WERI-Rb-1 (cell line): ENCODE measurements at regions not wholly inside any gene's neighbourhood (a gene's known extent, or its start where the extent isn't known, plus 50 kb on each side); places are given as distances from the start of the nearest gene placed in this dataset.

Source experiments
- DNase-seq: peaks from one replicate; pipeline ENCODE4 v3.0.0-alpha.2; 2020
- H3K27ac ChIP-seq: fragments of 250-450 bp; sonication (Bioruptor Pico); 2 replicates; pipeline ENCODE4 v1.5.1; 2020; ENCODE audit warnings: mild to moderate bottlenecking, moderate library complexity
- H3K27me3 ChIP-seq: fragments of 250-450 bp; sonication (Bioruptor Pico); 2 replicates; pipeline ENCODE4 v1.5.1; 2021; ENCODE audit warnings: mild to moderate bottlenecking, low read depth, moderate library complexity; ENCODE audit not compliant: insufficient read depth, severe bottlenecking
- H3K36me3 ChIP-seq: fragments of 250-450 bp; sonication (Bioruptor Pico); 2 replicates; pipeline ENCODE4 v1.5.1; 2020; ENCODE audit warnings: mild to moderate bottlenecking, moderate library complexity
- H3K4me3 ChIP-seq: 2 replicates; pipeline ENCODE4 v1.5.1; 2011; ENCODE audit warnings: low read depth, mild to moderate bottlenecking, control low read depth, low read length
- H3K9me3 ChIP-seq: fragments of 250-450 bp; sonication (Bioruptor Pico); 2 replicates; pipeline ENCODE4 v1.5.1; 2021; ENCODE audit warnings: mild to moderate bottlenecking, moderate library complexity; ENCODE audit not compliant: severe bottlenecking
- TF ChIP-seq, protein P1 (sequence below): IDR thresholded peaks from 2 replicates; pipeline ENCODE4 v1.5.1; 2011; ENCODE audit warnings: low read depth, mild to moderate bottlenecking, control low read depth, inconsistent platforms, low read length

DNA sequence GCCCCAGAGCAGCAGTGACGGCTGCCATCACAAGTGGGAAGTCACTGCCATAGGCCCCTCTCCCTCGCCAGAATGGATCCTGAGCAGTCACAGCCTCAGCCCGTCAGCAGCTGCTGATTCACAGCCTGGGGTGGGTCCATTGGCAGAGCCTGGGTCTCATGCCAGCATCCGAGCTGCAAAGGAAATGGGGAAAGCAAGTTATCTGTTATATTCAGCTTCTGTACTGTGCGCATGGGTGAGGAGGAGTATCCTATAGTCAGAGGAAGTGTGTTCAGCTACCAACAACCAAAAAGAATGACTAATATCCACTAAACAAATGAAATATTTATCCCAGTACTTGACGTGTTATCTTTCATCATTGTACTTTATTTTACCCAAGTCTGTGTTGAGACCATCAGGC lies 119.7 kb downstream of the RCN1 start:
- Histone ChIP-seq H3K9me3 (no peaks in the 10 kb centered on the region), H3K27ac (no peak overlapping the region), H3K36me3 (no peaks in the 10 kb centered on the region), H3K27me3 (no peaks in the 10 kb centered on the region), H3K4me3 (no peak overlapping the region)
- no peak for DNase-seq
- TF ChIP-seq, protein P1, sequence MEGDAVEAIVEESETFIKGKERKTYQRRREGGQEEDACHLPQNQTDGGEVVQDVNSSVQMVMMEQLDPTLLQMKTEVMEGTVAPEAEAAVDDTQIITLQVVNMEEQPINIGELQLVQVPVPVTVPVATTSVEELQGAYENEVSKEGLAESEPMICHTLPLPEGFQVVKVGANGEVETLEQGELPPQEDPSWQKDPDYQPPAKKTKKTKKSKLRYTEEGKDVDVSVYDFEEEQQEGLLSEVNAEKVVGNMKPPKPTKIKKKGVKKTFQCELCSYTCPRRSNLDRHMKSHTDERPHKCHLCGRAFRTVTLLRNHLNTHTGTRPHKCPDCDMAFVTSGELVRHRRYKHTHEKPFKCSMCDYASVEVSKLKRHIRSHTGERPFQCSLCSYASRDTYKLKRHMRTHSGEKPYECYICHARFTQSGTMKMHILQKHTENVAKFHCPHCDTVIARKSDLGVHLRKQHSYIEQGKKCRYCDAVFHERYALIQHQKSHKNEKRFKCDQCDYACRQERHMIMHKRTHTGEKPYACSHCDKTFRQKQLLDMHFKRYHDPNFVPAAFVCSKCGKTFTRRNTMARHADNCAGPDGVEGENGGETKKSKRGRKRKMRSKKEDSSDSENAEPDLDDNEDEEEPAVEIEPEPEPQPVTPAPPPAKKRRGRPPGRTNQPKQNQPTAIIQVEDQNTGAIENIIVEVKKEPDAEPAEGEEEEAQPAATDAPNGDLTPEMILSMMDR, result no peak

DNA sequence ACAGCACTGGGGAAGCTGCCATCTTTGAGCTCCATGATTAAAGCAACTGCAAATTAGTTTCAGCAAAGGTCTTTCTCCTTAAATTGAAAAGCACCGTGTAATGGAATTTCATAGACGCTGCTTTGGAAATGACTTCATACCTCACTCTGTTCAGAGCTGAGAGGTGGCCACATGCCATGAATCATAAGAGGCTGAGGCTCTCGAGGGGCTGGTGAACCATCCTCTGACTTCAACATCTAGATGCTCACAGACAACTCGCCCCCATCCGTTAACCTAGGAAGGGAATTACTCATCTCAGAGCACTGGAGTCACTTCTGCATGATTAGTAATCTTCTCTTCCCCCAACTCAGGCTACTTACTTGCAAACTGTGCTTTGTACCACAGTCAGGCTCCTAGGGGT lies 122.3 kb downstream of the RCN1 start:
- H3K4me3 ChIP-seq, result no peak overlapping the region
- DNase-seq, result no peak
- H3K36me3 ChIP-seq, result no peaks in the 10 kb centered on the region
- H3K27me3 ChIP-seq, result no peaks in the 10 kb centered on the region
- no peaks in the 10 kb centered on the region for H3K9me3 ChIP-seq
- no peak overlapping the region for H3K27ac ChIP-seq
- TF ChIP-seq, protein P1, result no peak

DNA sequence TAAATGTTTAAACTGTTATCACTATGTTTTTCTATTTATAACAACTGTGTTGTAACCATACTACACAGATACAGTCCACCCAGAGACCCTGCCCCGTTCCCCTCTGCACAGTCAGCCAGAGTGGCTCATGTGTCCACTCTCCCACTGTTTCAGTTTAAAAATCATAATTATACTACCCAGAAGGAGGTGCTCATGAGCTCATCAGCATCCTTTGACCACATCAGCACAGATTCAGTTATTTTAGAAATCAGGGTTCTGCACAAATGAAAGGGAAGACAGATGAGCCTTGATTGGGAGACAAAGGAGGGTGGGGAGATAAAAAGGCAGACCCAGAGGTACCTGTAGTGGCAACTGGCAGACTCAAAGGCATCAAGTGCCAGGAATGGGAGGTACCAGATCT lies 124.3 kb downstream of the RCN1 start:
- H3K36me3 ChIP-seq, result no peaks in the 10 kb centered on the region
- H3K9me3 ChIP-seq, result no peaks in the 10 kb centered on the region
- H3K27ac ChIP-seq, result no peak overlapping the region
- no peak overlapping the region for H3K4me3 ChIP-seq
- TF ChIP-seq, protein P1, result no peak
- no peaks in the 10 kb centered on the region for H3K27me3 ChIP-seq
- no peak for DNase-seq

DNA sequence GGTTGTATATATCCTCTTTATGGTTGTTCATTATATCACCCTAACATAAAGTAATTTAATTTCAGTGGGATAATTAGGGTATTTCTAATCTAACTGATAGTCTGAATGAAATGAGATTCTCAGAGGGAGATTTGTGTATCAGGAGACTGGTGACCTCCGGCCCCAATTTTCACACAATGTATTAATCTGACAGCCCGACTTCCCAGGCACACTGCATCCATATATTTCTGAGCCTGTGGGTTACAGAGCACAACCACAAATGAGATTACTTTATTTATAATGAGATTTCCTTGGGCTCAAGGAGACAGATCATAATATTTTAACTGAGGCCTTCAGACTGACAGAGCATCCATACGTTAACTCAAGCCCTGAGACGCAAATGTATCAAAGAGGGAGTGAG lies 125.9 kb downstream of the RCN1 start:
- H3K27me3 ChIP-seq, result no peaks in the 10 kb centered on the region
- H3K27ac ChIP-seq, result no peak overlapping the region
- H3K4me3 ChIP-seq, result no peak overlapping the region
- TF ChIP-seq, protein P1, result no peak
- H3K36me3 ChIP-seq, result no peaks in the 10 kb centered on the region
- no peak for DNase-seq
- H3K9me3 ChIP-seq, result no peaks in the 10 kb centered on the region

DNA sequence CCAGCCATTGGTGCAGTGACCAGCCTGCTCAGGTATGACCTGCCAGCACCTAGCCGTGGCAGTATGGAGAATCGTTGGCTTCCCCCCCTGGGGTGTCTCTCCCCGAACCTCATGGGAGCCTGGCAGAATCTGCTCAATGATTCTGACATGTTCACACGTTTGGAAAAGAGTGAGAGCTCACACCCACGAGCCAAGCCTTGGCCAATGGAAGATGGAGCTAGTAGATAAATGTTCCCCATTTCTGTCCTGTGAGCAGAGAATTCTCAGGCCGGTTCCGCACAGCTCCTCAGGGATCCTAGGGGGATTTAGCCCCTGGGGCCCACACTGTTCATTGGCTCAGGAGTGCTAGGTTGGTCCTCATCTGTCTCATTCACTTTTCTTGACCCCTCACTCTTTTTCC lies 128.4 kb downstream of the RCN1 start:
- H3K9me3 ChIP-seq, result no peaks in the 10 kb centered on the region
- TF ChIP-seq, protein P1, result no peak
- DNase-seq, result no peak
- H3K27ac ChIP-seq, result no peak overlapping the region
- H3K4me3 ChIP-seq, result no peak overlapping the region
- no peaks in the 10 kb centered on the region for H3K36me3 ChIP-seq
- H3K27me3 ChIP-seq, result no peaks in the 10 kb centered on the region

DNA sequence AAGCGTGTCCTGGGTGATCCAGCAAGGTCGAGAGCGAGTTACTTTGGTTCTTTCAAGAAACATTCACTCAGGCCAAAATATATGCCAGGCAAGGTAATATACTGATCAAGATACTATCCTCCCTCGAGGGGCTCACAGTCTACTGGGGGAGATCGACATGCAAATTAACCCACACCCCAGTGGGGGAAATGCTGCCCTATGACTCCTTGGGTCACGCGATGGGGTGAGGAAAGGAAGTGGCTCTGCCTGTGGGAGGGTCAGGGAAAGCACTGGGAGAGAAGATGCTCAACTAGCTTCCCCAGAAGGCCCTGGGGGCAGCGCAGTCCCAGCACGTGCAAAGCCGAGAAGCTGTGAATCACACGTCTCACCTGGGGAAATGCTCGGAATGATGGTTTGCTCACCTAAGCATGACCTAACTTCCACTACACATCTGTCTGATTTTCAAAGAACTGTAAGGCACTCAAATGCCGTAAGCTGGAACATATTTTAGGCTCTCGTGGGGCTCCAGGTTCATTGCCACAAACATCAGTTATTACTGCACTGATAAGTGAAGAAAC lies 130.7 kb downstream of the RCN1 start:
- H3K4me3 ChIP-seq, result no peak overlapping the region
- H3K27me3 ChIP-seq, result no peaks in the 10 kb centered on the region

More for the DNA sequence above, 130.7 kb downstream of the RCN1 start:
- Histone ChIP-seq H3K36me3 (no peaks in the 10 kb centered on the region), H3K27ac (no peak overlapping the region), H3K9me3 (no peaks in the 10 kb centered on the region)
- TF ChIP-seq, protein P1, result no peak
- DNase-seq, result no peak
